ENCODE measurements at regions not wholly inside any gene's neighbourhood (a gene's known extent, or its start where the extent isn't known, plus 50 kb on each side); places are given as distances from the start of the nearest gene placed in this dataset.
"Not testable (repeated sequence)": the region's sequence is repeated elsewhere in the genome, so short reads cannot be mapped to it uniquely, and the experiment has no call there.

DNA sequence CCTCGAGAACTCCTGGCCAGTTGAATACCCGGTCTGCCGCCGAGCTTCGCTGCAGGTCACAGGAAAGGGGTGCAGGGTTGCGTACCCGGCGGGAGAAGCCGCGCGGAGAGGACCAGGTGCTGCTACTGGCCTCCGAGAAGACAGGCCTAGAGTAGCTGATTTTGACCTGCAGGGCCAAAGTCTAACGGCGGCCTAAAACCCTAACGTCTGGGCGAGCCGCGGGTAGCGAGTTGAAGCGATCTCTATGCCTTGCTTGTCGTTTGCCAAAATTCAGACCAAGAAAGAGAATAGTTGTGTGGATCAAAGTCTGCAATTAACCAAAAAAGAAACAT is 133.2 kb downstream of the FAM72C start:
- DNase-seq = not testable (repeated sequence)

DNA sequence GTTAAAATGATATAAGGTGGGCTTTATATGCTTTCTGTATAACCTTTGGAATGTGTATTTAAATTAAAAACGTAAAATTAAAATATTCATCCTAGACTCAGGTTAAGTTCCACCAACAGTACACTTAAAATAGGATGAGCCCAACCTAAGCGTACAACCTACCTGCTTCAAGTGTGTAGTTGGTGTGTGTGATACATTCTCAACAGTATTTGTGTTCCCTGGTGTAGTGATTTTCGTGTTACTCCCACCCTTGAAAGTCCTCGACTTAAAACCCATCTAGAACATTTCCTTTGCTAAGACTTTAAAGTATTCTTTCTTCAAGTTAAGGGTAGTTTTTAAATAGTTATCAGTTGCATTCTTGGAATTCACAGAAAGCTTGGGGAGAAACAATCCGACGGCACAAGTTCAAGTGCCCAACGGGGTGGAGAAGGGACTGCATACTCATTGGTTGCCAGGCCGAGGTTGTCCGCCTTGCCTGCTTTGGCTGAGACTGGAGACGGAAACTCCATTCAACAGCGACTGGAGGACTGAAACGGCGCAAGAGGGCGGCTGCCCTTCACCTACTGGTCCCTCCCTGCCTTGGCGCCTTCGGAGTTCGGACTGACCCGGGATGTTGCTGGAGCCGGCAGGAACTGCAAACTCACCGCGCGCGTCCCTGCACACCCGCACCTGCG is 133.7 kb downstream of the FAM72C start:
- not testable (repeated sequence) for DNase-seq

DNA sequence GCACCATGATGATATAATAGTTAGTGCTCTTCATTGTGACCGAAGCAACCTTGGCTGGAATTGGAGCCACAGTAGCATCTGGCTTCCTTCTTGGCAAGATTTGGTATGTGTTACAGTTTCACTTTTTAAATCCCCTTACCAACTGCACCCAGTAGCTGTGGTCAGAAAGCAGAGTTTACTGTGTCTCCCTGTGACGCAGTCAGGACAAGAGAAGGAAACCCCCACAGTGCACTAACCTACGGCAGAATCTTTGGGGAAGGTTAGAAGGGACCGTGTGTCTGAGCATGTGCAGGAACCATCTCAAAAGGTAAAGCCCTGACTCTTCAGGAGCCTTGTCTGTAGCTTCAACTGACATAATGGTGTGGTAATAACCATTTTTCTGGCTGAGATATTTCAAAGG is 138.4 kb downstream of the FAM72C start:
- DNase-seq = not testable (repeated sequence)

DNA sequence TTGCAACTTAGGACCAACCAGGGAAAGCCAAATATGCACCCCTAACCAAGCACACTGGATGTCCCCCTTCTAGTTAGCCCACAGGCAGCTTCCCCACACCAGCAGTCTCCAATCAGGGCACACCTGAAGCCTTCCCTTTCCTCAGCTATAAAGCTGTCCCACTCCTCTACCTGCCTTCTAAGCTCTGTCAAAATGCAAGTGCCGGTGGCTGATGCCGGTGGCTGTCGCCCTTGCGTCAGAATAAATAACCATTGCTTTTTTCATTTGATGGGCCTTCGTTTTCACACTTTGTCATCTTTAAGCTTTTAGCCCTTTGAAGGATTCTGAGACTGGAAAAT is 139.4 kb downstream of the FAM72C start:
- DNase-seq = not testable (repeated sequence)

DNA sequence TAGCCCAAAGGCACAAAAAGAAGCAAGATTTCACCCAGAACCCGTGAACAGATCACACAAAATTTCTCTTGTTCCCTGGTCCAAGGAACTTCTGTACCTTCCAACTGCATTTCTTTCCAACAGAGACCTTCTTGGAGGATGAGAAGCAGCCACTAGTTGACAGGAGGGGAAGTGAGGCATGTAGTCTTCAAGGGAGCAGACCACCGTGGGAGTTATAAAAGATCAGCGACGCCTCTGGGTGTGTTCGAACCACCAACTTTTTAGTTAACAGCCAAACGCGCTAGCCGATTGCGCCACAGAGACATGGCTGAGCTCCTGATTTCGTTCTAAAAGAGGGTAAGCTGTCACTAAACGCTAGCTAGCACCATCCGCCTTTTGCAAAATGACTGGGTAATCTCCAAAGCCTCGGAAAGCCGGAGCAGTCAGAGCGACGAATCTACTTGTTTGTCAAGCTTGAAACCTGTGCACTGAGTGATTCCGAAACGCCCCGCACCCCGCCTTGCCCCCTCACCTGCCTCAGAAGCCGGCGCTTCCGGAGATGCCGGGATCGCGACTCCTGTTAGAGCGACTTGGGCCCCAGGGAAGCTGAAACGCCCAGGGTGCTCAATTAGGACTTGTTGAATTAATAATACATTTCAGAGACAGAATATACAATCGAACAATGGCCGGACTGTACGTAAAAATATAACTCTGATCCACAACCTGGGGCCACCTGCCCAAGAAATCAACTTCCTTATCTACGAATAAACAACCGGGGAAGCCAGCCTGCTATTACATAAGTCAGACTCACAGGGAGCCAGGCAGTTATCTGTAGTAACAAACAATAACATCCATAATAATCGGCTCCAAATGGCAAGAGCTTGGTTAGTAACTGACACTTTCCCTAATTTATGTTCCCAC is 140.1 kb downstream of the FAM72C start:
- DNase-seq = not testable (repeated sequence)

DNA sequence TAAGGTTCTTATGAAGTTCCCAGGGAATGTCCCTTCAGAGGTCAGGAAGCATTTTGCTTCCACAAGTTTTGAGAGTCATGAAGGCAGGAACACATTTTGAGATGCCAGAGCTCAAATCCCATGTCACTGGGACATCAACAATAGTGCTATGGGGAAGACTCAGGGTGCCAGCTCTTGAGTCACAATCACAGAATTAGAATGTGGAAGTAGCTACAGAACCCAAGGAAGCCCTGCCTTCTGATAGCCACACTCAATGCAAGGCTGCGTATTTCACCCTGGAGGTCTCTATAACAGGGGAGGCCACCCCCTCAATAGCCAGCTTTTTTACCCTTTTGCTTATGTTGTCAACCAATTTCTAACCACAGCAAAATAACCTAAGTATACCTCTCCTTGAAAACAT is 145.6 kb downstream of the FAM72C start:
- DNase-seq = not testable (repeated sequence)

DNA sequence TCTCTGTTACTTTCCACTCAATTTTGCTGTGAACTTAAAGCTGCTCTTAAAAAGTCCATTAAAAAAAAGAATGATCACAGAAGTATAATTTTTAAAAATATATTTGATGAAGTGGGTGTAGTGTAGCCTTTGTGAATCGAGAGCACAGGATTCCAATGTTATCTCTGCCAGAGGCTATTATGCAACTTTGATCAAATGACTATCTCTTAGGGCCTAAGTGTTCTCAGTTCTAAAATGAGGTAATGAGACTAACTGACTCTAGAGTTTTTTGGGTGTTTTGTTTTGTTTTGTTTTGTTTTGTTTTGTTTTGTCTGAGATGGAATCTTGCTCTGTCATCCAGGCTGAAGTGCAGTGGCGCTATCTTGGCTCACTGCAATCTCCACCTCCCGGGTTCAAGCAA is 147.5 kb downstream of the FAM72C start:
- DNase-seq = not testable (repeated sequence)

DNA sequence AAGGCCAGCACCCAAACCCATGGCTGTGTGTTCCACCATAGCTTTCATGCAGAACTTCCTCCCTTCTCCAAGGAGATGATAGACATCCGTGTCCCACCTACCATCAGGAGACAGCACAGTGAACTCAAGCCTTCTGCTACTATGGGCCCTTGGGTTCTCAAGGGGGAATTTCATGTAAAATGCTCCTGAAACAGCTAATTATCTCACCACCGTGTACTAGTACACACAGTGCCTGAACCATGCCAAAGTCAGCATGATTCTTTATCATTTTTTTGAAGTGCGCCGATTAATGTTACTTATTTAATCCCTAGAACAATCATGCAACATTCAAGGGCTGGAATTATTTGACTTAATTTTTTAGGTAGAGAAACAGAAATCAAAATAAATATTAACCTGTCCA is 151.7 kb downstream of the FAM72C start:
- DNase-seq = not testable (repeated sequence)

DNA sequence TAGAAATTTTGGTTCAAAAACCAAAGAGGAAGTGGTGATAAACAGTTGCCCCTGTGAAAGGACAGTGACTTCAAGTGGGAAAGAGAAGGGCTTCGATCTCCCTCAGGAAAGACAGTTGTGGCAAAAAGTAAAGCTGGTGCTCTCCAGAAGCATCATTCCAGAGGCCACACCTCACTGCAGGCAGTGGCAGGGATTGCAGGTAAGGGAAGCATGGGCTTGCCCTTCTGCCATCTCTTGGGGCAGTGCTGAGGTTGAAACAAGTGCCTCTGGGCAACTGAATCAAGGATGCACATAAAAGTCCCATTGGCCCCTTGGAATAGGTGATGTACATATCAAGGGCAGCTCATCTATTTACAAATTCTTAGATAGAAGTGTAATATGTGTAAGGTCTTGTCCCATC is 155.4 kb downstream of the FAM72C start:
- not testable (repeated sequence) for DNase-seq

DNA sequence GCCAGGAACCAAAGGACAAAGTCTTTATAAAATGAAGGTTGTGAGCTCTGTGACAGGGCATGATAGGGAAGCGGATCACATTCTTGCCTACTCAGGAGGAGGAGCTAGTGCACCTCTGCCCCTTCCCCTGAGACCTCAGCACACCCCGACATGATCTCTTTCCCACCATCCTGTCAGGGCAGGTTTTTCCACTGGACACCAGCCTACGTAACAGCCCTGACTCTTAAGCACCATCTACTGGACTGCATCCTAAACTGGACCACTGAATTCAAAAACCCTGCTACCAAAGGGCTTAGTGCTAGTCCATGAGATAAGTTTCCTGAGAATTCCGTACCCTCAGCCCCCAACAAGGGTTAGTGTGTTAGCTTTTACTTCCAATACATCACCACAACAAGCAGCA is 166.4 kb downstream of the FAM72C start:
- not testable (repeated sequence) for DNase-seq

DNA sequence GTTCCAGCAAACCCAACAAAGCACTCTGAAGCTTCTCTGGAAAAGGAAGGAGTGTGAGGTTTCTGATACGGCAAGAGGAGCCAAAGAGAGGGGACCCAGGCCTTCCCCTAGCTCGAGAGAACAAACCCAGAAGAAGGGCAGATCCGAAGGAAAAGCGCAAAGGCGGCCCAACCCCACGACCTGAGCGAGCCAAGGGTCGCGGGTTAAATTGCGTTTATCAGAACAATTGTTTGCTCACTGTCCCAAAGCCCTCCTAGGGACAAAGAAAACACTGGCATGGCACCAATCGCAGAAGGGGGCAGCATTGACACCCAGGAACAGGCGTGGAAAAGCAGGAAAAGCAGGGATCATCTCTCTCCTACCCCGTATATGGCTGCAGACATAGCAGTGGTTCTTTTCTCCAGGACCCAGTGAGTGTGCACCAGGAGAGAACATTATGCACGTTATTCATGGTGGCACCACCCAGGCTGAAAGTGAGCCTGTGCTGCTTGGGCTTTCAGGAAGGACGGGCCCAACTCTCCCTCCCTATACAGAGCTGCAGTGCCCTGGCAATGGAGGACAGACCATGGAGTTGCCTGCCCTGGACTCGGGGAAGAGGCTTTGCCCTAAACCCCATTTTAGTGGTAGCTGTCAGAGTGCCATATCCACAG is 167.0 kb downstream of the FAM72C start:
- not testable (repeated sequence) for DNase-seq

DNA sequence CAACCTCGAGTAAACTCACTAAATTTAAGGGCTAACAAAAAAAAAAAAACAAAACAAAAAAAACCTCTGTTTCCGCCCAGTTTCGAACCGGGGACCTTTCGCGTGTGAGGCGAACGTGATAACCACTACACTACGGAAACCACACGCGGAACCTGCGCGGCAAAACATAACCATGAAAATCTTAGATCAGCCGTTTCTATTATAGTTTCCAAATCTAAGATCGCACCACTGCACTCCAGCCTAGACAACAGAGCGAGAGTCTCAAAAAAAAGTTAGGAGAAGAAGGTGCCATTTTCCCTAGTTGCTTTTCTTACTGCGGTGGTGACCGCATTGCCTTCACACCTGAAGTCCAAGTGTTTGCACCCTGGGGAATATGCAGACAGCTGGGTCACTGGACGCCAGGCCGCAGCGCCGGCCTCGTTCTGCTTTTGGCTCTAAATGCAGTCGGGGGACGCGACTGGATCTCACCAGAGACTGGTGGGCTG is 167.8 kb downstream of the FAM72C start:
- peak; percentile 32 for DNase-seq

DNA sequence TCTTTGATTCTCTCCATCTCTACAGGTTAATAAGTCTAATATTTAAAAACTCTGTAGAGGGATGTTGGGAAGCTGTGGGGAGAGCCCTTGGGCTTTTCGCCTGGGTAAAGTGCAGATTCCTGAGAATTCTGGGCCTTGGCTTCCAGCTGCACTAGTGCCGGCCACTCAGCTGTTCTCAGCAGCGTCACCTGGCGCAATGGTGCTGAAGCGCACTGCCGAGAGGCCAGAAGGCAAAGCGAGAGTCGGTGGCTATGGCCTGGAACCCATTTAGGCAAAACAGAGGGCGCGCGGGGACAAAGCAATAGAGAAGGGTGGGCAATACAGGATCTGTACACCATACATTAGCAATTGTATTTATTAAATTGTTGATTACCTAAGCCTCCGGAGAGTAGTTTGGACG is 168.7 kb downstream of the FAM72C start:
- DNase-seq = not testable (repeated sequence)

DNA sequence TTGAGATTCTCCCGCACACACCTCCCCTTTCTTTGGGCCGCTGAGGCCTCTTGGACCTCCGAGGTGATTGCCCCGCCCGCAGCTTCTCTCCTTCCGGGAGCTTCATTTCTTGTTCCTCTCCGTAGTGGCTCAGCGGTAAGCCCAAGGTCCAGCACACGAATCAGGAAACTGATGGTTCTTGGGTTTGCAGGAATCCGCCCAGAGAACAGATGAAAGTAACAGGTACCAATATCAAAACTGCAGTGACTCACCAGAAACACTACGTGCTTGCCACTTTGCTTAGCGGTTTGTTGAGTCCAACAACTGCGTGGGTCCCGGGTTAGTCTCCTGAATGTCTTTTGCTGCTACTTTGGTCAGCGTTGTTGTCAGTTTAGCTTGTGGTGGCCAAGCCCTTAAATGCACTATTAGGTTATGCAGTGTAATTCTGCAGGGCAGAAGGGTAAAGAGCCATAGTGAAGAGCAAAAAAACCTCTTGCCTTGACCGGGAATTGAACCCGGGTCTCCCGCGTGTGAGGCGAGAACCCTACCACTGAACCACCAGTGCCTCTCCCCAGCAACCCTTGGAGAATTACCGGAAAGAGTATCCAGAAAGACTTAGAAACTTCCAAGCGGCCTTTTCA is 172.1 kb downstream of the FAM72C start:
- DNase-seq = not testable (repeated sequence)

DNA sequence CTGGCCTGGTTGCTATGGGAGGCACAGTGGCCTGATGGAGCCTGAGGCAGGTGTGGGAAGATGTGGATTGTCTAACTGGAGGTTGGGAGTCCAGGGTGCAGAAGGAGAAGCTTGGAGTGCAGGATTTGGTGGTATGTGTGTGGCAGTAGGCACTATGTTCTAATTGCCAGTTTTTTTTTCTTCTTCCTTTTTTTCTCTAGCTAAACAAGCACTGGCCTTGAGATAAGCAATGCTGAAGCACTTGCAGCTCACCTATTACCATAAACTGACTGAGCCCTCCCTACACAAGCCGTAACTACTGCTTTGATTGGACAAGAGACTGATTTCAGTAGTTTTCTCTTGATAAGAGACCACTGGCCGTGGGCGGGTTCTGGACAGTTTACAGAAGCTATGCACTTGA is 175.4 kb downstream of the FAM72C start:
- DNase-seq = not testable (repeated sequence)

DNA sequence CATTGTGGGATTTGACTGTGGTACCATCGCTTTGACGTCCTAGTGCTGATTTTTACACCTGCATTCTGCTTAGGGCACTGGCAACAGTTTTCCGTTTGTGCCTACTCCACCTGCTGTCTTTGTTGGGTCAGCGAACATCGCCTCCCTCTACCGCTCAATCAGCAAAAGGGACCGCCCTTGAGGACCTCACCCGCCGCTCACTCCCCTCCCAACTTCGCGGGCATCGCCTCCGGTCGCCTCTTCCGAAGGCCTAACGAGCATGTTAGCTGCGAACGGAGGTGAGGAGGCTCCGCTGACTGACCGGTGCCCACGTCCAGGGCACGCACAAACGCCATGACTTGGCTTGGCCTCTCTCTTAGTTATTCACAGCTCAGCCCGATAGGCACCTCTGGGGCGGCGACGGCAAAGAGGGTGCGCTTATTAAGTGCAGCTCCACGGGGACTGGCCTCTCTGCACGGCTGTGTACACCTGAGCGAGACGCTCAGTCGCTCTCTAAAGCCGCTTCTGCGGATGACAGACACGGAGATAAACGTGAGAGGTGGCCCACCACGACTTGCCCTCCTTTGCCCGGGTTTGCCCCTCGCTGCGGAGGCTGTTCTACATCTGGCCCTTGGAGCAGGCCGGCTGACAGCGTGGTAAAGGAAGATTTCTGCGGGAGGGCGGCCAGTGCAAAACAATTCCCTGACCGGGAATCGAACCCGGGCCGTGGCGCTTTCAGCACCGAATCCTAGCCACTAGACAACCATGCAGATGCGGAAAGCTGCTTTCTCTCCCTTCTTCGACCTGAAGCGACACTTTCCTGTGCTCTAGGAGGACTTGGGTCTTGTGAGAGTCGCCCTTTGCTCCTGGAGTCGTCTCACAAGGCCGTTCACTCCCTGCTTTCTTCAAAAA is 179.5 kb downstream of the FAM72C start:
- DNase-seq = not testable (repeated sequence)

DNA sequence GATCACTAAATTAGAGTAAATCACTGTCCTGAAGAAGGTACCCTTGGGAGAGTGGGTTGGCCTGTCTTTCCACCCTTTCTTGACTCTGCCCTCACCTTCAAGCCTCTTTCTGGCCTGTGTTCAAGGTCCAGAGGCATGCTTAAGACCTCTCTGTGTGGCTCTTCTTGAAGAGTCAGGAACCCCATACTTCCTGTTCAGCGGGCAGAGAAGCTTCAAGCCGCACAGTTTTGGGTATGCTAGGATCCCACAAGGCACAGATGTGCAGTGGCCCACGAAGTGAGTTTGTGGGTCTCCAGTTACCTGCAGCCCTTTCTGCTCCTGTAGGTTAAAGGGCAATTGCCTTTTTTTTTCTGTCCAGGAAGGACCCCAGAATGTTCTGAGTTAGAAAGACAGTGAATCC is 185.4 kb downstream of the FAM72C start:
- DNase-seq = not testable (repeated sequence)

DNA sequence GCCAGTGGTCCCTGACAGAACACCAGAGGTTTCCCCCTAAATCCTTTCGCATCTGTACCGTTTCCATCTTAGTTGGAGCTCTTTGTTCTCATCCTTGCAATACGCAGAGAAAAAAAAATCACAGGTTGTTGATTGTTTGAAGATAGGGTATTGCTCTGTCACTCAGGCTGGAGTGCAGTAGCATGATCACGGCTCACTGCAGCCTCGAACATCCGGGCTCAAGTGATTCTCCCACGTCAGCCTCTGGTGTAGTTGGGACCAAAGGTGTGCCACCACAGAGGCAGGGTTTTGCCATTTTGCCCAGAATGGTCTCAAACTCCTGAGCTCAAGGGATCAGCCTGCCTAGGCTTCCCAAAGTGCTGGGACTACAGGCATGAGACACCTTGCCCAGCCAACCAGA is 185.9 kb downstream of the FAM72C start:
- not testable (repeated sequence) for DNase-seq

DNA sequence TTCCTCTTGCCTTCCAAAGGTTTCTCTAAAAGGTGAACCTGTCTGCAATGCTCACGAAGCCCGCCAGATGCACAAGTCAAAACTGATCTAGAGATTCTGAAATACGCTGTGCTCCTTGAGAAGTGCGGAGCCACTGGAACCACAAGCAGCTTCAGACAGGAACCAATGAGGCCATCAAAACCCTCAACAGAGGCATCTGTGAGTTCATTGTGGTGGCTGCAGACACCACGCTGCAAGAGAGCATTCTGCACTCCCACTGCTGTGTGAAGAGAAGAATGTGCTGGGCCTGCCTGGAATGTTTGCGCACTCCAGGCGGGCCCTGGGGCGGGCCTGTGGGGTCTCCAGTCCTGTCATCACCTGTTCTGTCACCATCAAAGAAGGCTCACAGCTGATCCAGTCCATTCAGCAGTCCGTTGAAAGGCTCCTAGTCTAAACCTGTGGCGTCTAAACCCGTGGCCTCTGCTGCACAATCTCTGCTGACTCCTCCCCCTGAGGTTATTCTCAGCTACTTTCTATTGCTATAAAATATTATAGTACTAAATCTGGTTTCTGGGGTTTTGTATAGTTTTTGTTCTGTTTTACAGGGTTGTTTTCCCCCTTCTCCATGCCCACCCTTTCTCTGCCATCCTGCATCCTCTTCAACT is 187.4 kb downstream of the FAM72C start:
- DNase-seq = not testable (repeated sequence)

DNA sequence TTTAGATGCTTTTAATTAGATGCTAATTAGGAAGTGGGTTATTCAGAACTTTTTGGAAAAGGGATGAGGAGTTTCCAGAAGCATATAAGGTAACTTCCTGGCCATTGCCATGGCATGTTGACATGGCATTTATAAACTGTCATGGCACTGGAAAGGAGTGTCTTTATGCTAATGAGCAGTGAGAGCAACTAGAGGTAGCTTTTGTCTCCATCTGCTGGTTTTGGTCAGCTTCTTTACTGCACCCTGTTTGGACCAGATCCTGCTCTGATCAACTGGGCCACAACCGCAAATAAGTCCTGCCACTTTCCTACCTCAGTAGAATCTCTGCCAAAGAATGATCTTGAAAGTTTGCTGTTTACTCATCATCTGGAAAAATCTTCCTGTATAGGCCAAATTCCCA is 193.6 kb downstream of the FAM72C start:
- not testable (repeated sequence) for DNase-seq

DNA sequence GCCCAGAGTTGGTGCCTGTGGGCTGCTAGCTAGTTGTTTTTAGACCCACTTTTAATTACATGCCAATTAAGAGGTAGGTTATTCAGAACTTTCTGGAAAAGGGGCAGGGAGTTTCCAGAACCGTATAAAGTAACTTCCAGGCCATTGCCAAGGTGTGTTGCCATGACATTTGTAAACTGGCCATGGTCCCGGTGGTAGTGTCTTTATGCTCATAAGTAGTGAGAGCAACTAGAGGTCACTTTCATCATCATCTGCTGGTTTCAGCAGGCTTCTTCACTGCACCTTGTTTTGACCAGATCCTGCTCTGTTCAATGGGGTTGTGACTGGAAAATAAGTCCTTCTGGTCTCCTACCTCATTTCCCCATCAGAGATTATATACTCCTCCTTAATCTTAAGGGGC is 207.0 kb downstream of the FAM72C start:
- DNase-seq = not testable (repeated sequence)

DNA sequence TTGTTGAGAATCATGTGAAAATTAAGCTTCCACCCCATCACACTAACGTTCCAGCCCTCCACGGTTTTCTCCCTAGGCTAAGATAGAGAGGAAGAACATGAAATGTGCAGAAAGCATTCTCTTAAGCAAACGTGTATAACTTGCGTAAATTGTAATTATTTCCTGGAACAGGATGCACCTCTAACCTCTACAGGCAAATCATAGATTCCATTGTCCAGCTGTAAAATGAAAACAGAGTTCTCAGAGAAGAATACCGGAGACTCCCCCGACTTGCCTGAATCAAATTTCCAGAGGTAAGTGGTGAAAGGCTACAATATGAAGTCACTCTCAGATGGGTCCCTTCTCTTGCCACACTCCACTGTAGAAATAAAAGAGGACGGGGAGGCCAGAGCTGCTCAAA is 211.4 kb downstream of the FAM72C start:
- not testable (repeated sequence) for DNase-seq

All from CD4-positive, alpha-beta T cell treated with Interleukin-15 for 1 hour (primary cell).